ENCODE measurements at regions not wholly inside any gene's neighbourhood (a gene's known extent, or its start where the extent isn't known, plus 50 kb on each side); places are given as distances from the start of the nearest gene placed in this dataset.
"Not testable (repeated sequence)": the region's sequence is repeated elsewhere in the genome, so short reads cannot be mapped to it uniquely, and the experiment has no call there.

- no peak for DNase-seq
These were observed 910.3 kb downstream of the STIM2 start for GRCh38 chr4:27770895-27771294.

- no peak for DNase-seq
These were observed 914.5 kb downstream of the STIM2 start for GRCh38 chr4:27775156-27775555.

- DNase-seq, result no peak
These were observed 919.2 kb downstream of the STIM2 start for GRCh38 chr4:27779827-27780226.

- no peak for DNase-seq
These were observed 926.6 kb downstream of the STIM2 start for GRCh38 chr4:27787195-27787594.

GRCh38 chr4:27789773-27790172 lies 929.1 kb downstream of the STIM2 start:
- DNase-seq, result no peak

GRCh38 chr4:27790911-27791310 lies 930.3 kb downstream of the STIM2 start:
- no peak for DNase-seq

- DNase-seq, result no peak
These were observed 931.0 kb downstream of the STIM2 start for GRCh38 chr4:27791640-27792039.

- DNase-seq, result no peak
These were observed 946.6 kb downstream of the STIM2 start for GRCh38 chr4:27807207-27807606.

- DNase-seq, result no peak
These were observed 951.3 kb downstream of the STIM2 start for GRCh38 chr4:27811948-27812347.

GRCh38 chr4:27813226-27813625 lies 952.6 kb downstream of the STIM2 start:
- not testable (repeated sequence) for DNase-seq

- not testable (repeated sequence) for DNase-seq
These were observed 953.2 kb downstream of the STIM2 start for GRCh38 chr4:27813699-27814425.

- no peak for DNase-seq
These were observed 958.6 kb downstream of the STIM2 start for GRCh38 chr4:27819246-27819645.

GRCh38 chr4:27828843-27829242 lies 968.2 kb downstream of the STIM2 start:
- no peak for DNase-seq

- no peak for DNase-seq
These were observed 969.6 kb downstream of the STIM2 start for GRCh38 chr4:27830251-27830650.

- DNase-seq, result no peak
These were observed 975.2 kb downstream of the STIM2 start for GRCh38 chr4:27835851-27836250.

- no peak for DNase-seq
These were observed 975.9 kb downstream of the STIM2 start for GRCh38 chr4:27836523-27836922.

- no peak for DNase-seq
These were observed 983.1 kb downstream of the STIM2 start for GRCh38 chr4:27843776-27844175.

- DNase-seq, result no peak
These were observed 983.7 kb downstream of the STIM2 start for GRCh38 chr4:27844376-27844775.

- DNase-seq, result no peak
These were observed 986.3 kb downstream of the STIM2 start for GRCh38 chr4:27846951-27847350.

- peak; percentile 35 to 36 for DNase-seq
These were observed 1000.7 kb downstream of the STIM2 start for GRCh38 chr4:27861381-27861787.

GRCh38 chr4:27861802-27862201 lies 1001.2 kb downstream of the STIM2 start:
- DNase-seq, result no peak

- DNase-seq, result no peak
These were observed 1013.0 kb downstream of the STIM2 start for GRCh38 chr4:27873596-27873995.

GRCh38 chr4:27881705-27882104 lies 1021.1 kb downstream of the STIM2 start:
- DNase-seq, result no peak

GRCh38 chr4:27886120-27886519 lies 1025.5 kb downstream of the STIM2 start:
- no peak for DNase-seq

GRCh38 chr4:27887646-27888045 lies 1027.0 kb downstream of the STIM2 start:
- DNase-seq, result no peak
